Brain pericyte (primary cell): ENCODE measurements at regions not wholly inside any gene's neighbourhood (a gene's known extent, or its start where the extent isn't known, plus 50 kb on each side); places are given as distances from the start of the nearest gene placed in this dataset.

ENCODE experiments used
- DNase-seq: peaks from one replicate; pipeline ENCODE4 v3.0.0-alpha.2; 2012; ENCODE audit warnings: low read depth, low spot score

- DNase-seq, result no peak
Measured at GRCh38 chr16:6207580-6207979, 1110.0 kb upstream of the EEF2KMT start.

- no peak for DNase-seq
Measured at GRCh38 chr16:6207124-6207523, 1109.5 kb upstream of the EEF2KMT start.

GRCh38 chr16:6206080-6206479, 1108.5 kb upstream of the EEF2KMT start:
- DNase-seq, result no peak

- DNase-seq, result no peak
Measured at GRCh38 chr16:6204945-6205344, 1107.3 kb upstream of the EEF2KMT start.

GRCh38 chr16:6200861-6201260, 1103.3 kb upstream of the EEF2KMT start:
- DNase-seq, result no peak

GRCh38 chr16:6200271-6200670, 1102.7 kb upstream of the EEF2KMT start:
- no peak for DNase-seq

- DNase-seq, result no peak
Measured at GRCh38 chr16:6195966-6196365, 1098.4 kb upstream of the EEF2KMT start.

GRCh38 chr16:6193718-6194117, 1096.1 kb upstream of the EEF2KMT start:
- no peak for DNase-seq

- no peak for DNase-seq
Measured at GRCh38 chr16:6192984-6193383, 1095.4 kb upstream of the EEF2KMT start.

- DNase-seq, result no peak
Measured at GRCh38 chr16:6192532-6192931, 1094.9 kb upstream of the EEF2KMT start.

- no peak for DNase-seq
Measured at GRCh38 chr16:6190776-6191175, 1093.2 kb upstream of the EEF2KMT start.

GRCh38 chr16:6189216-6189615, 1091.6 kb upstream of the EEF2KMT start:
- DNase-seq, result no peak

- no peak for DNase-seq
Measured at GRCh38 chr16:6177616-6178180, 1080.1 kb upstream of the EEF2KMT start.

- no peak for DNase-seq
Measured at GRCh38 chr16:6170022-6170421, 1072.4 kb upstream of the EEF2KMT start.

- DNase-seq, result no peak
Measured at GRCh38 chr16:6165330-6165979, 1067.9 kb upstream of the EEF2KMT start.

GRCh38 chr16:6160871-6161270, 1063.3 kb upstream of the EEF2KMT start:
- DNase-seq, result no peak

- no peak for DNase-seq
Measured at GRCh38 chr16:6160303-6160702, 1062.7 kb upstream of the EEF2KMT start.

- DNase-seq, result no peak
Measured at GRCh38 chr16:6157806-6158205, 1060.2 kb upstream of the EEF2KMT start.

- DNase-seq, result no peak
Measured at GRCh38 chr16:6155271-6155670, 1057.7 kb upstream of the EEF2KMT start.

GRCh38 chr16:6153901-6154300, 1056.3 kb upstream of the EEF2KMT start:
- DNase-seq, result no peak

- no peak for DNase-seq
Measured at GRCh38 chr16:6149031-6149430, 1051.4 kb upstream of the EEF2KMT start.

GRCh38 chr16:6148361-6148760, 1050.8 kb upstream of the EEF2KMT start:
- DNase-seq, result no peak

GRCh38 chr16:6146874-6147425, 1049.4 kb upstream of the EEF2KMT start:
- DNase-seq, result no peak
